HCT116 (cell line): ENCODE measurements at regions not wholly inside any gene's neighbourhood (a gene's known extent, or its start where the extent isn't known, plus 50 kb on each side); places are given as distances from the start of the nearest gene placed in this dataset.

Source experiments
- ATAC-seq: fragments of 200-7000 bp; cut with Tn5 transposase; 2 replicates; pipeline ENCODE4 v1.9.1; 2020; ENCODE audit warnings: mild to moderate bottlenecking, moderate library complexity
- BruUV-seq: library from RNA; stranded (reverse); fragments of 400-500 nt; replicated peaks from 2 replicates; lab custom pipeline; 2021; lab: Mats Ljungman, UMichigan
- CTCF ChIA-PET: fragments of 300-600 bp; sonication (Branson Sonifier 250); formaldehyde crosslinking; loops from one replicate; lab custom pipeline; 2021; ENCODE audit warnings: antibody characterized with exemption; lab: Charles Lee
- POLR2A ChIA-PET: fragments of 300-600, 350-600 bp; sonication (Branson Sonifier 250); formaldehyde crosslinking; loops from one replicate; lab custom pipeline; 2021; ENCODE audit warnings: antibody characterized with exemption; lab: Charles Lee
- RAD21 ChIA-PET, 2 experiments: fragments of 300-600 bp; sonication (Branson Sonifier 250); formaldehyde crosslinking; loops; one replicate each; lab custom pipeline; 2023; ENCODE audit warnings: low total read pairs in 2 of 2; ENCODE audit not compliant: uncharacterized antibody in 2 of 2, unreplicated experiment in 2 of 2, low non-redundant PET in 1 of 2; lab: Charles Lee
- DNase-seq: peaks from one replicate; pipeline ENCODE4 v3.0.0-alpha.2; 2010; ENCODE audit warnings: low read depth, low spot score
- H2AFZ ChIP-seq: fragments of 200-600 bp; shearing (Covaris generic), sonication (generic); 2 replicates; pipeline ENCODE4 v1.6.1; 2017; ENCODE audit warnings: low read depth, mixed run types, mixed read lengths, antibody characterized with exemption, low read length; ENCODE audit not compliant: poor library complexity, severe bottlenecking
- H3K27ac ChIP-seq: 2 replicates; pipeline ENCODE4 v1.5.1; 2012; ENCODE audit warnings: low read depth, low read length
- H3K27me3 ChIP-seq: fragments of 200-600 bp; sonication (generic); 2 replicates; pipeline ENCODE4 v1.6.1; 2016; ENCODE audit warnings: mixed run types, low read length, mixed read lengths; ENCODE audit not compliant: insufficient read depth
- H3K36me3 ChIP-seq, 2 experiments: fragments of 200-500 bp in 1 of 2; fragments of 200-600 bp in 1 of 2; sonication (Bioruptor generic) in 1 of 2; sonication (generic) in 1 of 2; 2 replicates each; pipeline versions ENCODE4 v1.5.1 to v1.6.1; 2014 to 2016; ENCODE audit warnings: low read length in 2 of 2, inconsistent platforms in 1 of 2, mixed read lengths in 1 of 2, mixed run types in 1 of 2; ENCODE audit not compliant: insufficient read depth in 2 of 2, control insufficient read depth in 1 of 2
- H3K4me1 ChIP-seq, 2 experiments: fragments of 200-600 bp in 1 of 2; sonication (generic) in 1 of 2; 2 replicates each; pipeline versions ENCODE4 v1.5.1 to v1.6.1; 2012 to 2017; ENCODE audit warnings: low read length in 2 of 2, inconsistent platforms in 1 of 2, mild to moderate bottlenecking in 1 of 2, mixed read lengths in 1 of 2, mixed run types in 1 of 2, moderate library complexity in 1 of 2; ENCODE audit not compliant: insufficient read depth in 2 of 2, control insufficient read depth in 1 of 2
- H3K4me2 ChIP-seq: fragments of 200-600 bp; sonication (generic); 2 replicates; pipeline ENCODE4 v1.6.1; 2017; ENCODE audit warnings: mixed run types, low read length, mixed read lengths
- H3K4me3 ChIP-seq, 2 experiments: fragments of 200-600 bp in 1 of 2; sonication (generic) in 1 of 2; replicated peaks in 1 of 2; 2 replicates each; pipeline ENCODE4 v1.5.1; 2011 to 2016; ENCODE audit warnings: low read length in 2 of 2, control low read depth in 1 of 2, low read depth in 1 of 2, mild to moderate bottlenecking in 1 of 2, mixed read lengths in 1 of 2, mixed run types in 1 of 2
- H3K79me2 ChIP-seq: fragments of 200-600 bp; sonication (generic); 2 replicates; pipeline ENCODE4 v1.6.1; 2017; ENCODE audit warnings: mild to moderate bottlenecking, mixed run types, low read length, moderate library complexity, mixed read lengths; ENCODE audit not compliant: insufficient read depth
- H3K9ac ChIP-seq: fragments of 200-600 bp; sonication (generic); 2 replicates; pipeline ENCODE4 v1.6.1; 2016; ENCODE audit warnings: low read length, mixed read lengths
- H3K9me2 ChIP-seq: fragments of 200-600 bp; sonication (generic), shearing (Covaris generic); 2 replicates; pipeline ENCODE4 v1.6.1; 2017; ENCODE audit warnings: mixed run types, mild to moderate bottlenecking, moderate library complexity; ENCODE audit not compliant: insufficient read depth
- H3K9me3 ChIP-seq, 2 experiments: fragments of 200-500 bp in 1 of 2; fragments of 200-600 bp in 1 of 2; sonication (Bioruptor generic) in 1 of 2; sonication (generic) in 1 of 2; 2 replicates each; pipeline ENCODE4 v1.6.1; 2014 to 2017; ENCODE audit warnings: low read length in 2 of 2, mixed read lengths in 2 of 2, inconsistent platforms in 1 of 2, low read depth in 1 of 2, mild to moderate bottlenecking in 1 of 2, mixed run types in 1 of 2, moderate library complexity in 1 of 2; ENCODE audit not compliant: control insufficient read depth in 1 of 2, insufficient read depth in 1 of 2
- H4K20me1 ChIP-seq: fragments of 200-600 bp; sonication (generic), shearing (Covaris generic); 2 replicates; pipeline ENCODE4 v1.6.1; 2017; ENCODE audit warnings: mixed run types, mild to moderate bottlenecking, moderate library complexity; ENCODE audit not compliant: insufficient read depth
- ATF3 ChIP-seq: IDR thresholded peaks from 2 replicates; pipeline ENCODE4 v1.6.1; 2012
- CEBPB ChIP-seq: IDR thresholded peaks from 2 replicates; pipeline ENCODE4 v1.6.1; 2012; ENCODE audit warnings: low read depth
- EGR1 ChIP-seq: IDR thresholded peaks from 2 replicates; pipeline ENCODE4 v1.6.1; 2012; ENCODE audit warnings: low read depth
- ELF1 ChIP-seq: IDR thresholded peaks from 2 replicates; pipeline ENCODE4 v1.6.1; 2012; ENCODE audit warnings: low read depth, borderline replicate concordance
- EZH2 ChIP-seq: fragments of 200-600 bp; sonication (generic); IDR thresholded peaks from 2 replicates; pipeline ENCODE4 v1.6.1; 2017; ENCODE audit warnings: antibody characterized with exemption, mixed run types
- FOSL1 ChIP-seq: IDR thresholded peaks from 2 replicates; pipeline ENCODE4 v1.6.1; 2012; ENCODE audit warnings: low read depth
- POLR2A ChIP-seq: IDR thresholded peaks from 2 replicates; pipeline ENCODE4 v1.7.0; 2011; ENCODE audit warnings: borderline replicate concordance; ENCODE audit not compliant: insufficient read depth, insufficient read length; ENCODE audit errors: extremely low read depth
- RAD21 ChIP-seq: IDR thresholded peaks from 2 replicates; pipeline ENCODE4 v1.6.1; 2012; ENCODE audit warnings: low read depth, mild to moderate bottlenecking
- SIN3A ChIP-seq: IDR thresholded peaks from 2 replicates; pipeline ENCODE4 v1.6.1; 2012; ENCODE audit warnings: low read depth
- YY1 ChIP-seq: IDR thresholded peaks from 2 replicates; pipeline ENCODE4 v1.6.1; 2011; ENCODE audit warnings: low read length, low read depth, moderate library complexity, mild to moderate bottlenecking; ENCODE audit not compliant: insufficient replicate concordance; ENCODE audit errors: extremely low read depth
- ZFX ChIP-seq: fragments of 450-650 bp; IDR thresholded peaks from 2 replicates; pipeline ENCODE4 v1.6.1; 2017
- intact Hi-C: fragments of 100-400 bp; cut with micrococcal nuclease; formaldehyde crosslinking; loops from 2 replicates; pipeline ENCODE4 v1.10.0; 2022
- TF ChIP-seq, protein P1 (sequence below), 3 experiments: fragments of 200-600 bp in 1 of 3; sonication (generic) in 1 of 3; IDR thresholded peaks in 2 of 3; conservative IDR thresholded peaks in 1 of 3; 2 replicates each; pipeline ENCODE4 v1.5.1; 2012 to 2017; ENCODE audit warnings: low read depth in 2 of 3, low read length in 2 of 3, antibody characterized with exemption in 1 of 3, borderline replicate concordance in 1 of 3, control low read depth in 1 of 3, mild to moderate bottlenecking in 1 of 3, mixed read lengths in 1 of 3, mixed run types in 1 of 3, moderate library complexity in 1 of 3; ENCODE audit not compliant: insufficient read depth in 1 of 3
- TF ChIP-seq, protein P2 (sequence below): IDR thresholded peaks from 2 replicates; pipeline ENCODE4 v1.6.1; 2011; ENCODE audit warnings: mild to moderate bottlenecking, low read length, moderate library complexity; ENCODE audit not compliant: insufficient replicate concordance; ENCODE audit errors: extremely low read depth

- TF ChIP-seq SIN3A = no peak
- TF ChIP-seq FOSL1 = no peak
- no peak for TF ChIP-seq YY1
- no peak for TF ChIP-seq POLR2A
- TF ChIP-seq, all 23 proteins: peak for 0
Measured at GRCh38 chr4:144819591-144819990, 173.6 kb downstream of the HHIP start (continued).

DNA sequence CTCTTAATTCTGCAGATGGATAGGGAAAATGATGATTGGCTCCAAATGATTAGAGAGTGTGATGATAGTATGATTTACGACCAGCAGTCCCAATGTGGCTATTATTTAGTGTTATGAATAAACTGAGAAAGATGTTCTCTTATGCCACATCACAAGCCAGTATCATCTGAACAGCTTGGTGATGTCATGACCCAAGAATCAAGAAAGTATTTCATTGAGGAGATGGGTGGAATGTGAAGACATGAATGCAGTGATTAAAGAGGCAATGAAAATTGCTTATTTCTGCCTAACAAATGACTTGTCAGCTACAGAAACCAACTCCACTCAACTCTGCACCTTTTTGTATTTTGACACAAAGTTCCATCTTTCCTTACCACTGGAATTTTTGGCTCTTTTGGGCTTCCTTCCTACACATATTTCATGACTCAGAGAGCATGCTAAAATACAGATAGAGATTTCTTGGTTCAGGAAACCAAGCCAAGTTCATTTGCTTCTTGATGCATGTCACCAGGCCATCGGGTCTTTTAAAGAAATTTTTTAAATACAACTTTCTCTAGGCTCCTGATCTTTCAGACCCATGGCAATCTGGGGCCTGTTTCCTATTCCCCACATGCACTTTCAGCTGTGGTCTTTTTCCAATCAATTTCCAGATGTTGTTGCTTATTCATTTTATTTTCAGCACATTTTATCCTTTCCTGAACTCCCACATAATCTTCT, 174.2 kb downstream of the HHIP start:
- intact Hi-C loops = no loop called here
- Histone ChIP-seq H3K36me3 (no peaks in the 10 kb centered on the region), H3K4me1 (no peaks in the 10 kb centered on the region), H3K79me2 (no peaks in the 10 kb centered on the region), H3K9ac (no peak overlapping the region), H3K27ac (no peak overlapping the region), H4K20me1 (no peaks in the 10 kb centered on the region), H3K4me3 (no peak overlapping the region), H3K27me3 (no peaks in the 10 kb centered on the region), H3K9me3 (no peaks in the 10 kb centered on the region), H2AFZ (no peak overlapping the region), H3K9me2 (no peaks in the 10 kb centered on the region), H3K4me2 (no peak overlapping the region)
- ChIA-PET RAD21 (no interaction called here), POLR2A (no interaction called here), CTCF (no interaction called here)
- BruUV-seq = no TSS peak
- no peak for DNase-seq
- TF ChIP-seq EGR1 = no peak
- no peak for TF ChIP-seq RAD21
- TF ChIP-seq, protein P1, sequence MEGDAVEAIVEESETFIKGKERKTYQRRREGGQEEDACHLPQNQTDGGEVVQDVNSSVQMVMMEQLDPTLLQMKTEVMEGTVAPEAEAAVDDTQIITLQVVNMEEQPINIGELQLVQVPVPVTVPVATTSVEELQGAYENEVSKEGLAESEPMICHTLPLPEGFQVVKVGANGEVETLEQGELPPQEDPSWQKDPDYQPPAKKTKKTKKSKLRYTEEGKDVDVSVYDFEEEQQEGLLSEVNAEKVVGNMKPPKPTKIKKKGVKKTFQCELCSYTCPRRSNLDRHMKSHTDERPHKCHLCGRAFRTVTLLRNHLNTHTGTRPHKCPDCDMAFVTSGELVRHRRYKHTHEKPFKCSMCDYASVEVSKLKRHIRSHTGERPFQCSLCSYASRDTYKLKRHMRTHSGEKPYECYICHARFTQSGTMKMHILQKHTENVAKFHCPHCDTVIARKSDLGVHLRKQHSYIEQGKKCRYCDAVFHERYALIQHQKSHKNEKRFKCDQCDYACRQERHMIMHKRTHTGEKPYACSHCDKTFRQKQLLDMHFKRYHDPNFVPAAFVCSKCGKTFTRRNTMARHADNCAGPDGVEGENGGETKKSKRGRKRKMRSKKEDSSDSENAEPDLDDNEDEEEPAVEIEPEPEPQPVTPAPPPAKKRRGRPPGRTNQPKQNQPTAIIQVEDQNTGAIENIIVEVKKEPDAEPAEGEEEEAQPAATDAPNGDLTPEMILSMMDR (IDR thresholded peaks at IDR 0.05 in 2 of 3, conservative IDR thresholded peaks at IDR 0.05 in 1 of 3; ENCODE audit: borderline replicate concordance in 1 of 3, insufficient read depth in 1 of 3, low read depth in 2 of 3, low read length in 2 of 3) = no peak
- TF ChIP-seq, protein P2, sequence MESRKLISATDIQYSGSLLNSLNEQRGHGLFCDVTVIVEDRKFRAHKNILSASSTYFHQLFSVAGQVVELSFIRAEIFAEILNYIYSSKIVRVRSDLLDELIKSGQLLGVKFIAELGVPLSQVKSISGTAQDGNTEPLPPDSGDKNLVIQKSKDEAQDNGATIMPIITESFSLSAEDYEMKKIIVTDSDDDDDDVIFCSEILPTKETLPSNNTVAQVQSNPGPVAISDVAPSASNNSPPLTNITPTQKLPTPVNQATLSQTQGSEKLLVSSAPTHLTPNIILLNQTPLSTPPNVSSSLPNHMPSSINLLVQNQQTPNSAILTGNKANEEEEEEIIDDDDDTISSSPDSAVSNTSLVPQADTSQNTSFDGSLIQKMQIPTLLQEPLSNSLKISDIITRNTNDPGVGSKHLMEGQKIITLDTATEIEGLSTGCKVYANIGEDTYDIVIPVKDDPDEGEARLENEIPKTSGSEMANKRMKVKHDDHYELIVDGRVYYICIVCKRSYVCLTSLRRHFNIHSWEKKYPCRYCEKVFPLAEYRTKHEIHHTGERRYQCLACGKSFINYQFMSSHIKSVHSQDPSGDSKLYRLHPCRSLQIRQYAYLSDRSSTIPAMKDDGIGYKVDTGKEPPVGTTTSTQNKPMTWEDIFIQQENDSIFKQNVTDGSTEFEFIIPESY = no peak
- TF ChIP-seq CEBPB = no peak
- no peak for TF ChIP-seq ATF3
- TF ChIP-seq ELF1 = no peak
- TF ChIP-seq EZH2 = no peak
- no peak for TF ChIP-seq ZFX
- ATAC-seq = no peak
